ENCODE measurements at regions not wholly inside any gene's neighbourhood (a gene's known extent, or its start where the extent isn't known, plus 50 kb on each side); places are given as distances from the start of the nearest gene placed in this dataset.

GRCh38 chrY:8610620-8611019 is 726.6 kb upstream of the TSPY4 start:
- no peaks in the 10 kb centered on the region for H3K27me3 Mint-ChIP-seq (ENCODE audit: insufficient read depth, low read depth, poor library complexity)
- DNase-seq (ENCODE audit: low spot score) (no peak), ATAC-seq (no peak)
- H3K4me3 Mint-ChIP-seq: no peak overlapping the region
- H3K36me3 Mint-ChIP-seq (ENCODE audit: low read depth): 0 out of 3 replicates have a peak, but pooled peaks cover 5% of the 10 kb centered on the region
- TF ChIP-seq ZNF114 (CRISPR knock-in tag; IDR thresholded peaks at IDR 0.05): no peak
- TF ChIP-seq REST (IDR thresholded peaks at IDR 0.05; ENCODE audit: unreplicated experiment): no peak
- TF ChIP-seq ZNF462 (CRISPR knock-in tag; IDR thresholded peaks at IDR 0.05): no peak
- no peak for TF ChIP-seq ETS1 (IDR thresholded peaks at IDR 0.05)
- TF ChIP-seq CREB1 (CRISPR knock-in tag; IDR thresholded peaks at IDR 0.05; ENCODE audit: low read depth): no peak
- no peak for TF ChIP-seq STAT1 (IDR thresholded peaks at IDR 0.05; ENCODE audit: unreplicated experiment)
- TF ChIP-seq ZNF331 (CRISPR knock-in tag; IDR thresholded peaks at IDR 0.05; ENCODE audit: low read depth): no peak
- no peak for TF ChIP-seq CTCF (conservative IDR thresholded peaks at IDR 0.05; ENCODE audit: low read depth in 2 of 2)
- TF ChIP-seq NANOG (IDR thresholded peaks at IDR 0.05; ENCODE audit: borderline replicate concordance): no peak
- no peak for TF ChIP-seq JUNB (IDR thresholded peaks at IDR 0.05; ENCODE audit: unreplicated experiment)
- no peak for TF ChIP-seq EZH2 (IDR thresholded peaks at IDR 0.05; ENCODE audit: low read depth, unreplicated experiment)
- TF ChIP-seq POLR2AphosphoS5 (IDR thresholded peaks at IDR 0.05; ENCODE audit: low read depth): no peak
- no peak for TF ChIP-seq EZH2phosphoT487 (IDR thresholded peaks at IDR 0.05; ENCODE audit: unreplicated experiment)
- H3K27ac Mint-ChIP-seq: no peak overlapping the region
- H3K4me1 Mint-ChIP-seq: no peaks in the 10 kb centered on the region
- Histone ChIP-seq H3K4me1 (ENCODE audit: insufficient read depth) (no peaks in the 10 kb centered on the region), H3K79me2 (replicated peaks; ENCODE audit: insufficient read depth) (no peaks in the 10 kb centered on the region), H2AFZ (no peak overlapping the region), H3K4me3 (no peak overlapping the region), H4K20me1 (replicated peaks; ENCODE audit: insufficient read depth) (no peaks in the 10 kb centered on the region), H3K36me3 (ENCODE audit: insufficient read depth) (no peaks in the 10 kb centered on the region), H3K4me2 (no peak overlapping the region), H3K27ac (ENCODE audit: low read depth) (no peak overlapping the region), H3K27me3 (ENCODE audit: insufficient read depth) (no peaks in the 10 kb centered on the region), H3K9me2 (ENCODE audit: insufficient read depth) (no peaks in the 10 kb centered on the region), H3F3A (replicated peaks; ENCODE audit: low read depth) (no peaks in the 10 kb centered on the region)
- H3K9me3 Mint-ChIP-seq: peaks cover 83% of the 10 kb centered on the region
